ENCODE measurements at regions not wholly inside any gene's neighbourhood (a gene's known extent, or its start where the extent isn't known, plus 50 kb on each side); places are given as distances from the start of the nearest gene placed in this dataset.

- TF ChIP-seq POLR2AphosphoS5 (IDR thresholded peaks at IDR 0.05; ENCODE audit: low read depth, low read length) (no peak), SIN3A (IDR thresholded peaks at IDR 0.05; ENCODE audit: borderline replicate concordance, insufficient read depth, low read length) (no peak), FOXP2 (optimal IDR thresholded peaks at IDR 0.05; ENCODE audit: borderline replicate concordance, extremely low read depth, extremely low read length, insufficient read depth) (no peak), REST (IDR thresholded peaks at IDR 0.05; ENCODE audit: insufficient read depth in 1 of 2, low read depth in 2 of 2, low read length in 2 of 2) (no peak), TAF1 (IDR thresholded peaks at IDR 0.05; ENCODE audit: borderline replicate concordance, insufficient read depth, low read length) (no peak)
Measured at GRCh38 chr12:94873734-94874517, 129.6 kb downstream of the NDUFA12 start.

GRCh38 chr12:94872971-94873733 is 130.3 kb downstream of the NDUFA12 start:
- no peak for TF ChIP-seq TAF1 (IDR thresholded peaks at IDR 0.05; ENCODE audit: borderline replicate concordance, insufficient read depth, low read length)
- no peak for TF ChIP-seq FOXP2 (optimal IDR thresholded peaks at IDR 0.05; ENCODE audit: borderline replicate concordance, extremely low read depth, extremely low read length, insufficient read depth)
- TF ChIP-seq REST (IDR thresholded peaks at IDR 0.05; ENCODE audit: insufficient read depth in 1 of 2, low read depth in 2 of 2, low read length in 2 of 2) = no peak
- TF ChIP-seq POLR2AphosphoS5 (IDR thresholded peaks at IDR 0.05; ENCODE audit: low read depth, low read length) = no peak
- TF ChIP-seq SIN3A (IDR thresholded peaks at IDR 0.05; ENCODE audit: borderline replicate concordance, insufficient read depth, low read length) = no peak

- TF ChIP-seq REST (IDR thresholded peaks at IDR 0.05; ENCODE audit: insufficient read depth in 1 of 2, low read depth in 2 of 2, low read length in 2 of 2) (no peak), SIN3A (IDR thresholded peaks at IDR 0.05; ENCODE audit: borderline replicate concordance, insufficient read depth, low read length) (no peak), FOXP2 (optimal IDR thresholded peaks at IDR 0.05; ENCODE audit: borderline replicate concordance, extremely low read depth, extremely low read length, insufficient read depth) (no peak), POLR2AphosphoS5 (IDR thresholded peaks at IDR 0.05; ENCODE audit: low read depth, low read length) (no peak), TAF1 (IDR thresholded peaks at IDR 0.05; ENCODE audit: borderline replicate concordance, insufficient read depth, low read length) (no peak)
Measured at GRCh38 chr12:94872671-94872970, 130.9 kb downstream of the NDUFA12 start.

- no peak for TF ChIP-seq SIN3A (IDR thresholded peaks at IDR 0.05; ENCODE audit: borderline replicate concordance, insufficient read depth, low read length)
- TF ChIP-seq POLR2AphosphoS5 (IDR thresholded peaks at IDR 0.05; ENCODE audit: low read depth, low read length) = no peak
- no peak for TF ChIP-seq REST (IDR thresholded peaks at IDR 0.05; ENCODE audit: insufficient read depth in 1 of 2, low read depth in 2 of 2, low read length in 2 of 2)
Measured at GRCh38 chr12:94872007-94872653, 131.4 kb downstream of the NDUFA12 start.

All from PFSK-1 (cell line).